HG02885 (cell line): ENCODE measurements at regions not wholly inside any gene's neighbourhood (a gene's known extent, or its start where the extent isn't known, plus 50 kb on each side); places are given as distances from the start of the nearest gene placed in this dataset.
"Not testable (repeated sequence)": the region's sequence is repeated elsewhere in the genome, so short reads cannot be mapped to it uniquely, and the experiment has no call there.

Experiments
- ATAC-seq: cut with Tn5 transposase; IDR thresholded peaks from one replicate; pipeline ENCODE4 v1.9.1; 2021; ENCODE audit warnings: mild to moderate bottlenecking; ENCODE audit not compliant: unreplicated experiment, poor library complexity

DNA sequence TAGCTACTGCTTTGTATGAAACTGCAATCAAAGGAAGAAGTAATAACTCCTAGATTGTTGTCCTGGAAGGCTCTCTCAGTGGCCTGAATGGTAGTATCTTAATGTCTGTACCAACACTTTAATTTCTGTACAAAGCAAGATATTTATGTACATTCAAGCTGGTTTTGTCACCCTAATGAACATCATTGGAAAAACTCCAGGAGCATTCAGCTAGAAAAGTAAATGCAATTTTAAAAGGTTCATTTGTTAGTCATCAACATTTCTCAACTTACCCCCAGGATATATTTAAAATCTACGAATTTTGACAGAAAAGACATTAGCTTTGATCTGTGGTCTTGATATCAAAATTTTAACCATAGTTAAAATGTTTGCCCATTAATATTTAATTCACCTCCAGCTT lies 80.0 kb upstream of the FGF13 start:
- no peak for ATAC-seq

DNA sequence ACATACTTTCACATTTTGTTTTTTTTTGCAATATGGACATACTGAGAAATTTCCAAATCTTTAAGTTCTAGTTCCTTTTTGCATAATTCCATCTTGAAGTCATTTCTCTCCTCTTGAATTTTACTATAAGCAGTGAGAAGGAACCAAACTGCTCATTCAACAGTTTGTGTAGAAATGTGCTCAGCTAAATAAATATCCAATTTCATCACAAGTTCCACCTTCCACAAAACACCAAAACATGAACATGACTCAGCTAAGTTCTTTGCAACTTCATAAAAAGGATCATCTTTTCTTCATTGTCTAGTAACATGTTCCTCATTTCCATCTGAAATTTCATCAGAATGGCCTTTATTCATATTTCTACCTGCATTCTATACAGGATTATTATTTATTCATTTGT lies 77.3 kb upstream of the FGF13 start:
- ATAC-seq: no peak

DNA sequence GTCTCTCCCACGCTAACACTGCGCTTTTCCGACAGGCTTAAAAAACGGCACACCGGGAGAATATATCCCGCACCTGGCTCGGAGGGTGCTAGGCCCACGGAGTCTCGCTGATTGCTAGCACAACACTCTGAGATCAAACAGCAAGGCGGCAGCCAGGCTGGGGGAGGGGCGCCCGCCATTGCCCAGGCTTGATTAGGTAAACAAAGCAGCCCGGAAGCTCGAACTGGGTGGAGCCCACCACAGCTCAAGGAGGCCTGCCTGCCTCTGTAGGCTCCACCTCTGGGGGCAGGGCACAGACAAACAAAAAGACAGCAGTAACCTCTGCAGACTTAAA lies 67.0 kb upstream of the FGF13 start:
- not testable (repeated sequence) for ATAC-seq

DNA sequence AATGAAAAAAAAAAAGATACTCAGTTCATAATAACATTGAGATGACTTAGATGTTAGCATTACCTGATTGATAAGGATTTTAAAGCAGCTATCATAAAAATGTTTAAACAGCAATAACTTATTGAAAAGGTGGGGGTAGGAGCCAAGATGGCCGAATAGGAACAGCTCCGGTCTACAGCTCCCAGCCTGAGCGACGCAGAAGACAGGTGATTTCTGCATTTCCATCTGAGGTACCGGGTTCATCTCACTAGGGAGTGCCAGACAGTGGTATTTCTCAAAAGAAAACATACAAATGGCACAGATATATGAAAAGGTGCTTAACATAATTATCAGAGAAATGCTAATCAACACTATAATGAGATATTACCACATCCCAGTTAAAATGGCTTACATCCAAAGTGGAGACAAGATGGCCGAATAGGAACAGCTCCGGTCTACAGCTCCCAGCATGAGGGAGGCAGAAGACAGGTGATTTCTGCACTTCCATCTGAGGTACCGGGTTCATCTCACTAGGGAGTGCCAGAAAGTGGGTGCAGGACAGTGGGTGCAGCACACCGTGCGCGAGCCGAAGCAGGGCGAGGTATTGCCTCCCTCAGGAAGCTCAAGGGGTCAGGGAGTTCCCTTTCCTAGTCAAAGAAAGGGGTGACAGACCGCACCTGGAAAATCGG lies 66.5 kb upstream of the FGF13 start:
- ATAC-seq: not testable (repeated sequence)

DNA sequence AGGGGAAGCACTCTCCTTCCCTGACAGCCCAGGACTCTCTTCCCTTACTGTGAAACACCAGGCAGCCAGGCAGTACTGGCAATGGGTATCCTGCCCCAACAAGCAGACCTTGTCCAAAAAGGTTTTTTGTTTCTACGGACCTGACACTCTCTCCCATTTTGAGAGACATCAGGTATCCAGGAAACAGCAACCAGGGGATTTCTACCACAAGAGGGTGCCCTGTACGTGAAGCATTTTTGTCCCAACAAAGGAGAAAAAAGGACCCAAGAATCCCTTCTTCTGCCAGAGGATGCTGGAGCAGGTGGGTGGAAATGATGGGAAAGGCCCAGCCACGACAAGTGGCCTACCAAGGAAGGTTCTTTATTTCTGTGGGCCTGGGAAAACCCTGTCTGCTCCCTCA lies 65.7 kb upstream of the FGF13 start:
- no peak for ATAC-seq

DNA sequence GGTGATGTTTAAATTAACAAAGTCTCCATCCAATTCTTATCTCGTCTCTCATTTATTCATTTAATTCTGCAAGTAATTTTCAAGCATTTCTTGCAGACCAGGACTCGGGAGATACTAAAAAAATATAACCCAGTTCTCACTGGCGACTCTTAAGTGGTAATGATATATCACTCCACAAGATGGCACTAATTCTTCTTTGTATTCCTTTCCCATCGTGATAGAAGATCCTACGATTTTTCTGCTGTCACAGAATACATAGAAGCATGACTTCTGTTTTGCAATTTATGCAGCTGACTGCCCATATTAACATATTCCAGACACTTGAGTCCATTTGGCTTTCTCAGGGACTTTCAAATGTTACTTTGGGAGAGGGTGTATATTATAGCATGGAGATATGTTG lies 64.0 kb upstream of the FGF13 start:
- ATAC-seq: peak; percentile 68

DNA sequence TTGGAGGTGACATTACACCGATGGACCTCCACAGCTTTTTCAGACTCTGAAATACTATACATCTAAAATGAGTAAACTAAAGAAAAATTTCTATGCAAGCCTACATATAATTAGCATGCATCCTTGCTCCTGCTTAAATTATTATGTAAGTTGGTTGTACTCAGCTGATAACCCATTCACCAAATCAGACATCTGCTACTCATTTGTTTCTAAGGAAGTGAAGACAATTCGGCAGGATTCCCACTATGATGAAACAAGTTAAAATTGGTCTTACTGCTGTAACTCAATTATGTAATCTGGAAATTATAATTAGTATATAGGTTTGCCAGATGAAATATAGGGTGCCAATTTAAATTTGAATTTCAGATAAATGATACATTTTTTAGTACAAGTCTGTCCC lies 59.5 kb upstream of the FGF13 start:
- no peak for ATAC-seq

DNA sequence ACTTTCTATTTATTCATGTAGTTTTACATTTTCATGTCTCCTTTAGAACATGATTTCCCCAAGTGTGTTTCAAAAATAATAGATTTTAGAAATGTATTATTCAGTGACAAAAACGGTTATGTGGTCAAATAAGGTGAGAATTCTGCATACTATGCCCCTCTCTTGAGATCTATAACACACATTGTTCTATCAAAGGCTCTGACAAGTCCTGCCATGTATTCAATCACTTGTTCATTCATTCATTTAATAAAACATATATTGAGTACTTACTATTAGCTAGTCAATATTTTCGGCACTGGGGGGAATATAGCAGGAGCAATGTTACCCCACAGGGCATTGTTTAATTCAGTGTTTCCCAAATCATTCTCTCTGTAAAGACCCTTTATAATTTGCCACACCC lies 58.4 kb upstream of the FGF13 start:
- ATAC-seq: no peak

DNA sequence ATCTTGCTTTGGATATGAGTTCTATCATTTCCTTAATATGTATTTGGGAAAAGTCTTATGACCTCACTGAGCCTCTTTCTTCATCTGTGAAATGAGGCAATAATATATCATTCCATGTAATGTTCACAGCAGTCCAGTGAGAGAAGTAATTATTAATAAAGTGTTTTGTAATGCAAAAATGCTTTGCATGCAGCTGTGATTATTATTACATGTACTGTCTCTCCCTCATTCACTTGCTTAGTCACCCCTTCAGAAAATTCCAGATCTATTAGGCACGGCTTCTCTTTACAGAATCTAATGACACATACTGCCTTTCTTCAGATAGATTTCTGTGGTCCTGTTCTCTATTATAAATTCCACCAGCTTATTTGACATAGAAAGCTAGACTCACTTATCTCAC lies 53.5 kb upstream of the FGF13 start:
- no peak for ATAC-seq

DNA sequence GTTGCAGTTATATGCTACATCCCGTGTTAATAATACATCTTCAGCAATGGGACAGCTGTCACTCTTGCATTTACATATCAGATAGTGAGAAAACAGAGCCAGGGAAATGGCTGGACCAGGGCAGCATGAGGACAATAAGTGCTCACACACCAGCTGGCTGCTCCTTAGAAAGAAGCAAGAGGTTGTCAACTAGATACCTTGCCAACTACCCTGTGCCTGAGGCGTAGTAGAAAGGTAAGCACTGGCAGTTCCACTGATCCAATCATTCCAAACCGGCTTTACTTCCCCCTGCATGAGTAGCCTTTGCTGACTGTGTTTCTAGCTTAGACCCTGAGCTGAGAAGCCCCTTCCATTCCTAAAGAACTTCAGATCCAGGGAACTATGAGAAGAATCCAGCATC lies 52.2 kb upstream of the FGF13 start:
- no peak for ATAC-seq

DNA sequence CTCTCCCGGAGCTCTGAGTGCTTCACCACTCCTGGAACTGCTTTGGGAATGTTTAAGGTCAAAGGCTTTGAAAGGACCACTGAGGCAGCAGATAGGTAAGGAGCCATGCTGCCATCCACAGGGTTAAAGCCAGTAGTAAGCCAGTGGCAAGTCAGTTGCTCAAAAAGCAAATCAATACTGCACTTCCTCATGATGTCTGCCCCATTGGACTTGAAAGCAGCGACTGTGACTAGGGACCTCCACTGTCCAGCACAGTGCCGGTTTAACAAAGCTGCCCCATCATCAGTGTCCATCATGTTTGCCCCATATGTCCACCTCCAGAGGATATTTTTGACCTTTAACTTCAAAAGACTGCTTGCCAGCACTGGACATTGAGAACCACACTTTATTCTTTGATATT lies 49.9 kb upstream of the FGF13 start:
- ATAC-seq: no peak
